ENCODE measurements at regions not wholly inside any gene's neighbourhood (a gene's known extent, or its start where the extent isn't known, plus 50 kb on each side); places are given as distances from the start of the nearest gene placed in this dataset.

GRCh38 chr13:72186730-72187422, 319.9 kb upstream of the DACH1 start:
- DNase-seq (ENCODE audit: low read depth in 4 of 4, low spot score in 3 of 4): no peak

- no peak for DNase-seq (ENCODE audit: low read depth in 4 of 4, low spot score in 3 of 4)
Measured at GRCh38 chr13:72185776-72186175, 318.8 kb upstream of the DACH1 start.

GRCh38 chr13:72181661-72182060, 314.7 kb upstream of the DACH1 start:
- DNase-seq (ENCODE audit: low read depth in 4 of 4, low spot score in 3 of 4): no peak

GRCh38 chr13:72180253-72180952, 313.4 kb upstream of the DACH1 start:
- no peak for DNase-seq (ENCODE audit: low read depth in 4 of 4, low spot score in 3 of 4)

GRCh38 chr13:72174549-72174948, 307.5 kb upstream of the DACH1 start:
- DNase-seq (ENCODE audit: low read depth in 4 of 4, low spot score in 3 of 4): no peak

GRCh38 chr13:72170571-72170970, 303.6 kb upstream of the DACH1 start:
- DNase-seq (ENCODE audit: low read depth in 4 of 4, low spot score in 3 of 4): no peak

- no peak for DNase-seq (ENCODE audit: low read depth in 4 of 4, low spot score in 3 of 4)
Measured at GRCh38 chr13:72168126-72168855, 301.3 kb upstream of the DACH1 start.

- no peak for DNase-seq (ENCODE audit: low read depth in 4 of 4, low spot score in 3 of 4)
Measured at GRCh38 chr13:72166102-72166650, 299.2 kb upstream of the DACH1 start.

- DNase-seq (ENCODE audit: low read depth in 4 of 4, low spot score in 3 of 4): no peak
Measured at GRCh38 chr13:72165276-72165675, 298.3 kb upstream of the DACH1 start.

- DNase-seq (ENCODE audit: low read depth in 4 of 4, low spot score in 3 of 4): no peak
Measured at GRCh38 chr13:72164811-72165210, 297.8 kb upstream of the DACH1 start.

- no peak for DNase-seq (ENCODE audit: low read depth in 4 of 4, low spot score in 3 of 4)
Measured at GRCh38 chr13:72163678-72164077, 296.7 kb upstream of the DACH1 start.

GRCh38 chr13:72160977-72161376, 294.0 kb upstream of the DACH1 start:
- no peak for DNase-seq (ENCODE audit: low read depth in 4 of 4, low spot score in 3 of 4)

GRCh38 chr13:72156760-72157159, 289.8 kb upstream of the DACH1 start:
- DNase-seq (ENCODE audit: low read depth in 4 of 4, low spot score in 3 of 4): no peak

- DNase-seq (ENCODE audit: low read depth in 4 of 4, low spot score in 3 of 4): no peak
Measured at GRCh38 chr13:72153272-72153671, 286.3 kb upstream of the DACH1 start.

GRCh38 chr13:72151241-72151640, 284.2 kb upstream of the DACH1 start:
- DNase-seq (ENCODE audit: low read depth in 4 of 4, low spot score in 3 of 4): no peak

- no peak for DNase-seq (ENCODE audit: low read depth in 4 of 4, low spot score in 3 of 4)
Measured at GRCh38 chr13:72150502-72150901, 283.5 kb upstream of the DACH1 start.

GRCh38 chr13:72149701-72150100, 282.7 kb upstream of the DACH1 start:
- DNase-seq (ENCODE audit: low read depth in 4 of 4, low spot score in 3 of 4): no peak

GRCh38 chr13:72146816-72147215, 279.8 kb upstream of the DACH1 start:
- no peak for DNase-seq (ENCODE audit: low read depth in 4 of 4, low spot score in 3 of 4)

- DNase-seq (ENCODE audit: low read depth in 4 of 4, low spot score in 3 of 4): no peak
Measured at GRCh38 chr13:72145383-72145782, 278.4 kb upstream of the DACH1 start.

GRCh38 chr13:72144636-72145035, 277.6 kb upstream of the DACH1 start:
- no peak for DNase-seq (ENCODE audit: low read depth in 4 of 4, low spot score in 3 of 4)

GRCh38 chr13:72141855-72142519, 275.0 kb upstream of the DACH1 start:
- no peak for DNase-seq (ENCODE audit: low read depth in 4 of 4, low spot score in 3 of 4)
